Body of pancreas (tissue), 4 donors: ENCODE measurements at regions not wholly inside any gene's neighbourhood (a gene's known extent, or its start where the extent isn't known, plus 50 kb on each side); places are given as distances from the start of the nearest gene placed in this dataset.
"Not testable (repeated sequence)": the region's sequence is repeated elsewhere in the genome, so short reads cannot be mapped to it uniquely, and the experiment has no call there.

Experiments
- POLR2A ChIP-seq, 3 donors: fragments of 450-650 bp; IDR thresholded peaks; one replicate each; pipeline ENCODE4 v1.6.1; 2016; ENCODE audit warnings: antibody characterized with exemption in 3 of 3, mild to moderate bottlenecking in 2 of 3
- TF ChIP-seq, protein P1 (sequence below), 7 experiments: fragments of 450-650 bp in 4 of 7; fragments of 200-600 bp in 3 of 7; sonication (generic) in 3 of 7; IDR thresholded peaks; one replicate each; pipeline ENCODE4 v1.5.1; 2016 to 2019; ENCODE audit warnings: antibody characterized with exemption in 7 of 7

DNA sequence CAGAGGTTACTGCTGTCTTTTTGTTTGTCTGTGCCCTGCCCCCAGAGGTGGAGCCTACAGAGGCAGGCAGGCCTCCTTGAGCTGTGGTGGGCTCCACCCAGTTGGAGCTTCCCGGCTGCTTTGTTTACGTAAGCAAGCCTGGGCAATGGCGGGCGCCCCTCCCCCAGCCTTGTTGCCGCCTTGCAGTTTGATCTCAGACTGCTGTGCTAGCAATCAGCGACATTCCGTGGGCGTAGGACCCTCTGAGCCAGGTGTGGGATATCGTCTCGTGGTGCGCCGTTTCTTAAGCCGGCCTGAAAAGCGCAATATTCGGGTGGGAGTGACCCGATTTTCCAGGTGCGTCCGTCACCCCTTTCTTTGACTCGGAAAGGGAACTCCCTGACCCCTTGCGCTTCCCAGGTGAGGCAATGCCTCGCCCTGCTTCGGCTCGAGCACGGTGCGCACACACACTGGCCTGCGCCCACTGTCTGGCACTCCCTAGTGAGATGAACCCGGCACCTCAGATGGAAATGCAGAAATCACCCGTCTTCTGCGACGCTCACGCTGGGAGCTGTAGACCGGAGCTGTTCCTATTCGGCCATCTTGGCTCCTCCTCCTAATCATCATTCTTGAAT lies 97.4 kb downstream of the TFPI2 start:
- TF ChIP-seq, protein P1, sequence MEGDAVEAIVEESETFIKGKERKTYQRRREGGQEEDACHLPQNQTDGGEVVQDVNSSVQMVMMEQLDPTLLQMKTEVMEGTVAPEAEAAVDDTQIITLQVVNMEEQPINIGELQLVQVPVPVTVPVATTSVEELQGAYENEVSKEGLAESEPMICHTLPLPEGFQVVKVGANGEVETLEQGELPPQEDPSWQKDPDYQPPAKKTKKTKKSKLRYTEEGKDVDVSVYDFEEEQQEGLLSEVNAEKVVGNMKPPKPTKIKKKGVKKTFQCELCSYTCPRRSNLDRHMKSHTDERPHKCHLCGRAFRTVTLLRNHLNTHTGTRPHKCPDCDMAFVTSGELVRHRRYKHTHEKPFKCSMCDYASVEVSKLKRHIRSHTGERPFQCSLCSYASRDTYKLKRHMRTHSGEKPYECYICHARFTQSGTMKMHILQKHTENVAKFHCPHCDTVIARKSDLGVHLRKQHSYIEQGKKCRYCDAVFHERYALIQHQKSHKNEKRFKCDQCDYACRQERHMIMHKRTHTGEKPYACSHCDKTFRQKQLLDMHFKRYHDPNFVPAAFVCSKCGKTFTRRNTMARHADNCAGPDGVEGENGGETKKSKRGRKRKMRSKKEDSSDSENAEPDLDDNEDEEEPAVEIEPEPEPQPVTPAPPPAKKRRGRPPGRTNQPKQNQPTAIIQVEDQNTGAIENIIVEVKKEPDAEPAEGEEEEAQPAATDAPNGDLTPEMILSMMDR (IDR thresholded peaks at IDR 0.05) = not testable (repeated sequence)
- not testable (repeated sequence) for TF ChIP-seq POLR2A (IDR thresholded peaks at IDR 0.05)
